NCI-H187 (cell line): ENCODE measurements at regions not wholly inside any gene's neighbourhood (a gene's known extent, or its start where the extent isn't known, plus 50 kb on each side); places are given as distances from the start of the nearest gene placed in this dataset.
"Not testable (repeated sequence)": the region's sequence is repeated elsewhere in the genome, so short reads cannot be mapped to it uniquely, and the experiment has no call there.

Experiments
- DNase-seq, 2 experiments: peaks; one replicate each; lab custom pipeline; 2025; lab: John Stamatoyannopoulos, UW

DNA sequence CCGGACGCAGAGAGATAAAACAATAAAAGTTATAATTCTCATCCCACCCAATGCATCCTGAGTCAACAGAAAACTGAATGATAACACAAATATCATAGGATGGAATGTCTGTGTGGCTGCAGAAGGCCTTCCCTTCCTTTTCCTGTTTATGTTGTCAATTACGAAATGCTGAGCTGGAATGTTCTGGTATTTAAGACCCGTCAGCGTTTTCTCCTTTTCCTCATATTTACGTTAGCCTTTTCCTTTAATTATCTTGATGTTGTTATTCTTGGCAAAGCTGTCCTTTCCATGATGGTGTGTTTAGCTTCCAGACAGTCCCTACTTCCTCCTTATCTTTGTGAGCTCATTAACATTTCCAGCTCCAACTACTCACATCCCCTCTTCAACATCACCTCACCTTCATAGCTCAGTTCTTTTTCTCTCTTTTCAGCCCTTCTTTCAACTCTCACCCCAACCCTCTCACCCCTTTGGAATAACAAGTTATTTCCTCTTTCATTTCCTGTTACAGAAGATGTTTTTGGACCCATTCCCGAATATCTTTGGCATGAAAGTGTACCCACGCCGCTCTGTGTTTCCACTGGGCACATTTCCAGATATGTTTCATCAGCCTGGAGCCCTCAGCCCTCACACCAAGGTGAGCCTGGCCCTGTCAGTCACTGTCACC, 221.6 kb downstream of the NR2F1-AS1 start:
- no peak for DNase-seq

DNA sequence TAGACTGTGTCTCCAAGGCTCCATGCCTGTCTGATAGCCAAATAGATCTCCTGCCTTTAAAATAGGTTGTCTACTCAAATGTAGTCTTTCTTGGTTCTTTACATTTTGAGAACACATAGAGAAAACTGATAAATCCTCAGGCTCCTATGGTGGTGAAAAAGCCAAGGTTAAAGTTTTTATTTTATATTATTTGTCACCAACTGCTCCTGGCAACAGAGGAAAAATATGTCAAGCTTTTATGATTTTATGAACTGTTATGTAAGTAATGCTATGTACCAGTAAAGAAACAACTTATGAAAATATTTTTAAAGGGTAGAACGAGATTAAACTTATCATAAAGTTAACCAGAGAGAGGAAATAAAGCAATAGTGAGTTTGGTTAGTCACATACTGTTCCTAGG, 222.8 kb downstream of the NR2F1-AS1 start:
- DNase-seq: no peak

DNA sequence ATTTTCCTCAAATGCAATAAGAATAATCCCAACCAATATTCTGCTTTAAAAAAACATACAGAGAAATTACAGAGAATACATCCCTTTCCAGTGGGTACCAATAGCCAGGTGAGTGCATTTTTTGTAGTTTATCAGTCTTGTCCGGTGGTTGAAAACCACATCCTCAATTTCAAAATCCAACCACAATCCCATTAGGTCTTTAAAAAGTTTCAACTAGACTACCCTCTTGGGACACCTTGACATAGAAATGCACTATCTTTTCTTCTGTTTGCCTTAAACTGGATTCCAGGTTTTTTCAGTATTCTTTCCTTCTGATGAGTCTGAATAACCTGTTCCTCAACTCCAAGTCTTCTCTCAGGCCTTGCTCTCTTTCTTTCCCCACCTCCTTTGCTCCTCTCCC, 223.3 kb downstream of the NR2F1-AS1 start:
- no peak for DNase-seq

DNA sequence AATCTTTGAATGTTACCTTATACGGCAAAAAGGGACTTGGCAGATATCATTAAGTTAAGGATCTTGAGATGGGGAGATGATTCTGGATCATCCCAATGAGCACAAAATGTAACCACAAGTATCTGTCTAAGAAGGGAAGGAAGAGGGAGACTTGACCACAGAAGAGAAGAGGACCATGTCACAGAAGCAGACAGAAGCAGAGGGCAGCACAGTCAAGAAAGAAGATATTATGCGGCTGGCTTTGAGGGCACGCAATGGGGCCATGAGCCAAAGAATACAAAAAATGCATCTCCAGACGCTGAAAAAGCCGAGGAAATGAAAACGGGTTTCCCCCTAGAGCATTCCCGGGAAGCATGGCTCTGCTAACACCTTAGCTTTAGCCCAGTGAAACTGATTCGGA, 225.3 kb downstream of the NR2F1-AS1 start:
- DNase-seq: no peak

DNA sequence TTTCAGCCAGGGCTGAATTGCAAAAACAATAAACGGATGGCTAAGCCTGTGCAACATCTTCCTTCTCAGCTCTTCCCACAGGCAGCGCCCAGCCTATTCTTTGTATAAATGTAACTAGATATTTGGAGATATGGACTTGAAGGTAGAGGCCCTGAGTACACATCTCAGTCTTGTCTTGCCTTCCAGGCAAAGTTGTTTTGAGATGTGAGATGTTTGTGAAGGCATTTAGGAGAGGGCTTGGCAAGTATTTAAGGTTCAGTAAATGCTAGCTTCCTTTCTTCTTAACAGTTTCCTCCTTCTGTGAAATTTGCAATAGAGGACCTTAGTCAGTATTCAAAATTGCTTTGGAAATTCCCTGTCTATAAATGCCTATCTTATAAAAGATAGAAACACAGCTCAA, 228.8 kb downstream of the NR2F1-AS1 start:
- no peak for DNase-seq

DNA sequence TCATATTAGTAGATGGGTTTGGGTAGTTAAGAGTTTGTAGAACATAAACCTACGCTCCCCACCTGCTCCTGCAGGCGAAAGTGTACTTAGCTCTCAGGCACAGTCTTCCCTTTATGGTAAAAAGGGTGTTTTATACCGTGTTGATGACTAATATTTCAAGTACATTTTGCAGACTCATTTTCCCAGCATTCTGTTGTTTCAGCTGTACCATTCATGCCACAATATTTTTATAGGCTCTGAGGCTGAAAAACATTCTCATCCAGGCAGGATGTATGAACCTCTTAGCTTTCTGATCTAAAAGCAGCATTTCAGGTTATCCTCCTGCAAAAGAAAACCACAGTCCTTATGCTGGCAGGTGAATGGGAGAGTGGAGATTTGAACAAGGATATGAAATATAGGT, 231.4 kb downstream of the NR2F1-AS1 start:
- peak in 1 of 2 experiments; percentile 8 for DNase-seq

DNA sequence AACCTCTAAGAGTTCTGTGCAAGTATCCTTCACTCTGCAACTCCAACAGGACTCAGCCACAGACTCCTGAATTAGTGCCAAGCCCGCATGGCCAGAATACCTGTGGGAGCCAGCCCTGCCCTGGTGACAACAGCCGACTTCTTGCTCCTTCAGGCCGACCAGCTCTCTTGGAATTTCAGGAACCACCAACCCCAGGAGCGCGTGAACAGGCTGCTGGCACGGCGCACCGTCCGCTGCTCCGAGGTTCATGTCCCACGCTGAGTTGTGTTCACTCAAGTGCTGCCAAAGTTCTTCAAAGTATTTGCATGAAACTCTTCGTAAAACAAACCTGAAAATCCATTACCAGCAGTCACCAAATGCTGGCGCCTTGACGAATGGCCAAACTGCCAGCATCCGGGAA, 232.8 kb downstream of the NR2F1-AS1 start:
- no peak for DNase-seq

DNA sequence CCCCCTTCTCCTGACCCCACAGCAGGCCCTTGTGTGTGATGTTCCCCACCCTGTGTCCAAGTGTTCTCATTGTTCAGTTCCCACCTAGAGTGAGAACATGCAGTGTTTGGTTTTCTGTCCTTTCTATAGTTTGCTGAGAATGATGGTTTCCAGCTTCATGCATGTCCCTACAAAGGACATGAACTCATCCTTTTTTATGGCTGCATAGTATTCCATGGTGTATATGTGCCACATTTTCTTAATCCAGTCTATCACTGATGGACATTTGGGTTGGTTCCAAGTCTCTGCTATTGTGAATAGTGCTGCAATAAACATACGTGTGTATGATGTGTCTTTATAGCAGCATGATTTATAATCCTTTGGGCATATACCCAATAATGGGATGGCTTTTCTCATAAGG, 234.2 kb downstream of the NR2F1-AS1 start:
- DNase-seq: not testable (repeated sequence)

DNA sequence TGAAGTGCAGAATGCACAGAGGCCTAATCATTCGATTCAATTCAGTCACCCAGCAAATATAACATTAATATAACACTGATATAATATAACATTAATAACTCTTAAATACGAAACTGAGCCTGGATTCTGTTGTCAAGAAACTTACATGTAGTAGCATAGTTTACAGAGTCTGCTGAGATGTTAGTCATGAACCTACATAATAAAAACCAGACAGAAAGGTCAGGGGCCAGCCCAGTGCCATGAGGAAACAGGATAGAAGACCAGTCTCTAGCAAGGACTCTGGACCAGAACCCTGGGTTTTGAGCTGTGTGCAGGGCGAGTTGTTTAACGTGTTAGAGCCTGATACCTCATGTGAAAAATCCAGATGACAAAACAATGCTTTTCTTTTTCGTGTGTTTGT, 234.7 kb downstream of the NR2F1-AS1 start:
- DNase-seq: no peak

DNA sequence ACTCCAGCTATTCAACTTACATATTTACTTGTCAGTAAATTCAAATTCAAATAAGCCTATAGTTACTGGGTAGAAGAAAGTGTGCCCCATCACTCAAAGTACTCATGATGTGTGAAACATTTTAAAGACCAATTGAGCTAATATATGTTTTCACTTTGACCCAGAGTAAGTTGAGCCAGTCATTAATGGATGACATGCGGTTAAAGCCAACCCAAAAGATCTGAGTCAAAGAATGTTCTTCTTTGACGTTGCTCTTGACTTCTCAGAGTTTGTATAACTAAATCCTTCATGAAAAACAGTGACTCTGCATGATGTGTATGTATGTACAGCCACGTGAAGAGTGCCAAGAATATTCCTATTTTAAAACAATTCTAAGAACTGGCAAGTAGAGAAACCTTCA, 237.4 kb downstream of the NR2F1-AS1 start:
- DNase-seq: no peak

DNA sequence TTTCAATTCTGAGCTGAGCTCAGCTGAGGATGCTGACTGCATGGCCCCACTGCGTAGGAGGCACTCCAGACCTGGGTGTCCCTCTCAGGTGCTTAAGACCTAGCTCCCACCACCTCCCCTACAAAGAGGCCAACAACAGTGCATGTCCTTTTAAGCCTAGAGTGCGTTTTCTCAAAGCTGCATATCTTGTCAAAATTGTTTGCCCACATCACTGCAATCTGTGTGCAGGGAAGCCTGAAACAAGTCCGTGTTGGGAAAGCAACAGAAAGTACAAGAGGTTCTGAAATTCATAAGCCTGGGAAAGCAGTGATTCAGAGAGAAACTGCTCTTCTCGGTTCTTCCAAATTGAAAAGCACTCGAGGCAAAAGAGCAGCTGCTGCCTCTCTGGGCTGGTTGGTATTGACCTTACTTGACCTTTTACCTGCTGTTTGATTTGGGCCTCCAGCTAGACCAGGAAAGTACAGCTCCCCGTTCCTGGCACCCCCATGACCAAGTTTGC, 238.4 kb downstream of the NR2F1-AS1 start:
- no peak for DNase-seq

DNA sequence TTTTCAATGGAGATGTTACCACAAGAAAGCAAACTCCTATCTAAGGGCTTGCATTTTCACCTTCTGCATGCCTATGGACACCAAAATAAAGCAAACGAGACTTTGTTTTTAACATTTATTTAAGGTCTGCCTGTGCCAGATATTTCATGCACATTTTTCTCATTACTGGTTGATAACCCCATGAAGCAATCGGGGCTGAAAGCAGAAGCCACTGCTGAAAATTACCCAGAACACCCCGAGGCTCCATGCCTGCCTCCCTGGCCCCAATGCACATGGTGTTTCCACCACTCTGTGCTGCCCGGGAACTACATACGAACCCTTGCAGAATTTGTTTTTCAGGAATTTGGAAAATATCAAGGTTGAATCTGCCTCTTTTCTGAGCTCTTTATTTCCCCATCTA, 240.1 kb downstream of the NR2F1-AS1 start:
- DNase-seq: no peak

DNA sequence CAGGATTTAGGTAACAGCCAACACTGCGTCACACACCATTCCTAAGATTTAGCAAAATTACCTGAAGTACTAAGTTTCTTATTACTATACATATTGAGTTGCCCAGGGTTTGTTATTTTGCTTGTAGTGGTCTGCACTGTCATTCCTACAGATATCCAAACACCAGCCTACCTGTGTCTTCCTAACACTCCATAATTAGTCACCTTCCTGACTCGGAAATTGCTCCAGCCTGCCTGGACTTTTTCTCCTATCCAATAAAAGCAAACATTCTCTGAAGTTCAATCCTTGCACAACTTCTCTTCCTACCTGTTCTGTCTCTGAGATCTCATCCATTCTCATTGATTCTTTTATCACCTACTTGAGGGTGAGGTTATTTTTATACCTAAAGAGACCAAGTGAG, 243.9 kb downstream of the NR2F1-AS1 start:
- no peak for DNase-seq

DNA sequence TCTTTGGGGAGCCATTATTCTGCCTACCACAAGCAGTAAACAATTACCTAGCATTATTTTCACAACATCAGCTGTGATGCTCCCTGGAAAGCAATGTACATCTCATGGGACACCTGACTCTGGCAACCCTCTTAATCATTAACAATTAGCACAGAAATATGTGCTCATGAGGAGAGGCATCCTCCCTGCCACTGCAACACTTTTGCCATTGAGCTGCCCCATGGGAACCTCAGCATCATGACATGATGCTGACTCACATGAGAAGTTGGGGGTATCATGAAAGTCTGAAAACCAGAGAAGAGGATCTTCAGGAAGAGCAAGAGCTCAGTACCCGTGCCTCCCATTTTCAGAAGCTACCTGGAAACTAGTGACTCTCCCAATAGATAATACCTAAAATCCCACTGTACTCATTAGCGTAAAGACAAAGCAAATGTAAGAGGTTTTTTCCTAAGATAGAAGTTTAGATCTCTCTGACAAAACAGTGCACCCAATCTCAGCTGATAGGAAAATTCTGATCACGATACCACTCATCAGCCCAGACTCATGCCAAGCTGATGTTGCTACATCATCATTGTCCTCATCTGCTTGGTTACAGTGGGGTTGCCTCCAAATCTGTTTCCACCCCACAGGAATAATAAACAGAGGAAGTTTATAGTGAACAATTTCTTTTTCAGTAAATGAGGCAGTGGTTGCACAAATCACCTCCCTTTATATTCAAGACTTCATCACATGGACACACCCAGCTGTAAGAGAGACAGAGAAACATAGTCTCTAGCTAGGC, 244.5 kb downstream of the NR2F1-AS1 start:
- no peak for DNase-seq

DNA sequence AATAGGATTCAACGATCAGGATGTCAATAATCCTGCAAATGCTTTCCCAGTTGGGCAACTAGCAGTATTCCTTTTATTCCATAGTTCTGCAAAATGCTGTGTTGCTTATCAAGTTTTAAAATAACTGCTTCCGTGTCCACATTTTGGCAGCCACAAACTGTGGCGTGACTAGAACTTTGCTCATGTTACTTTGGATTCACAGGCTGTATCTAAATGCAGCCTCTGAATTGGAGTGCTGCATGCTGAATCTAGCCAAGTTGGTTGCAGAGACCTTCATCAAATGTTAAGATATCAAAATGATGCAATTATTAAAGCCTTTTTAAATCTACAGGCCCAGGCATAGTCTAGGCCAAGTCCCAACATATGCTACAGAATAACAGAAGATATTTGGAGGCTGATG, 249.2 kb downstream of the NR2F1-AS1 start:
- no peak for DNase-seq

DNA sequence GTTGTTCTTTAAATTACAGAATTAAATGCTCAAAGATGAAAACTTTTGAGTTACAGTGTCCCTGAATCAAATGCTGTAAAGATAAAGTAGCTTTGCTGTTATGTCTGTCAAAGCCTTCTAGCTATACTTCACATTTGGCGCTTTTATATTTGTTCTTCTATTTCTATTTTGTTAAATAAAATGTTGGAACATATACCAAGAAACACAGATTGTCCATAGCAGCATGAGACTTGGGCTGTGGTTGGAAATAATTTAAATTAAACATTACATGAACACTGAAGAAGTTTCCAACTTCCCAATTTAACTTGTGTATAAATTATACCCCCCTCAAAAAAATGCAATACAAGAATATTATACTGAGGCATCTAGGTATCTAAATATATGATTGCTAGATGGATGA, 249.8 kb downstream of the NR2F1-AS1 start:
- DNase-seq: no peak

DNA sequence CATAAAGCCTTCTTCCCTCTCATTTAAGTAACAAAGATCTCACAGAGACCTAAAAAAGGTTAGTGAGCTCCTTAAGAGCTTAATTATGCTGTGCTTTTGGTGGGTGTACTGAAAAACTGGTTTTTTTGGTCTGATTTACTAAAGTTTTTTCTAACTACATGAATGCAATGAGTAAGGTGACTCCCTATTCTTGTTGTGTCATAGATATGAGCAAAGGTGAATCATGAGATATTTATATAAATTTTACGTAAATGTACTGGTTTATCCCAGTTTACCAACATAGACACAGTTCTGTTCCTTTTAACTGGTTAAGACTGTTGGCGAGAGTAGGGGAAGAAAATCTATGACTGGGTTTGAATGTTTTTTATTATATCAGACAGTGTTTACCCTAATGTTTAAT, 250.5 kb downstream of the NR2F1-AS1 start:
- DNase-seq: no peak

DNA sequence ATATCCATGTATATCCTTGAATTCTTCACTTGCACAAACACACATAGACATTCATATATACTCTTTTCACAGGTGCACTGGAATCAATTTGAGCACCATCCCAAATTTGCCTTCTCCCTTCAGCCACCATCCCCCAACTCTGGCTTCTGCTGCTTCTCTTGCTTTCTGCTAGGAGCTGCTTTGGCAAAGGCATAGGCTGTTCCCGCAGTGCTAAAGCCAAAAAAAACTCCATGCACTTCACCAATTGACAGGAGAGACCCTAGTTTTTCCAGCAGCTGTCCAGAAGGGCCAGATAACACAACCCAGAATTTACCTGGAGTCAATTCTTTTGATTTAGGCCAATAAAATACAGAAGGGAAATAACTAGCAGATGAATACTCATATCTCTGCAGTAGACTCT, 251.3 kb downstream of the NR2F1-AS1 start:
- DNase-seq: no peak

DNA sequence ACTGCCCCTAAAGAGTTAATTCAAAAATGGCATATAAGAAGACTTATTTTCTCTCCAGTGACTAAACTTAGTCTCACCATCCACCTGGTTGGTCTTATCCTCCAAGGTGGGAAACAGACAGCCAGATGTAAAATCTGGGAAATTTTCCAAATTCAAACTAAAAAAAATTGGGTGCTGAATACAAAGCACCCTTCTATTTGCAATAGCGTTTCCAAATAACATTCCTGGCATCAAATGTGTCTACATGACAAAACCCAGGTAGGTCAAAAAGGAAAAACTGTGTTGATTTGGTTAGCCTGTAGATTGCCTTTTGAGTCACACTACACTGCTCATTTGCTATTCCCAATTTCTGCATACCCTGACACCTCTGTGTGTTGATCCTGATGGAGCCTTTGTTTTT, 252.2 kb downstream of the NR2F1-AS1 start:
- DNase-seq: no peak

DNA sequence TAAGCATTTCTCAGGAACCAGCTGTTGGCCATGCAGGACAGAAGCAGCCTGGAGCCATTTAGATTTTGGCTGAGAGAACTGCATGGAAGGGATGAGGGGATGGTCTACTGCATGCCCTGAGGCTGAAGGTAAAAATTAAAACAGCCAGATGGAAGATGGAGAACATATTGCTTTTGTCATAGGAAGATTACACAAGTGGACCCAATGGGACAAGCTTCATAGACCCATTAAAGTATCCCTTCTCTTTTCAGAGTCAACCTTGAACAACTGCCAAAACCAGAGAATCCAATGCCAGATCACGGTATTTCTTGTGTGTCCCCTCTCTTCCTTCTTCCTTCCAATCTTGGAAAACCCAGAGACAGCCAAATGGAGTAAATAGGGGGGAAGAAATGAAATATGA, 253.4 kb downstream of the NR2F1-AS1 start:
- no peak for DNase-seq

DNA sequence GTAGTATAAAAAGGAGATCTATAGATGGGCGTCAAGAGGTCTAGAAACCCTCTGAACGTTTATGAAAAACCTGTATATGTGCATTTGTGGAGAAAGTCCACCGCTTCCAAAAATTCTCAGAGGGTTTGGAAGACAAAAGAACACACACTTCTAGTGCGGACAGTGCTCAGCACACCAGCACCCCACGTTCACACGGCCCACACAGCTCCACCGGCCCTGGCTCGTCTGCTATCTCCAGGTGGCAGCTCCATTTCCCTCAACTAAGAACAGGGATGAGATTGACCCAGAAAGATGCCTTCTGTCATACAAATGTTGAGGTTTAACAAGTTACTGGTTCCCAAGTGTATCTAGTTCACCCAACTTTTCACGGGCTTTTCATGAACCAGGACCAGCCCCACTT, 255.1 kb downstream of the NR2F1-AS1 start:
- DNase-seq: no peak

DNA sequence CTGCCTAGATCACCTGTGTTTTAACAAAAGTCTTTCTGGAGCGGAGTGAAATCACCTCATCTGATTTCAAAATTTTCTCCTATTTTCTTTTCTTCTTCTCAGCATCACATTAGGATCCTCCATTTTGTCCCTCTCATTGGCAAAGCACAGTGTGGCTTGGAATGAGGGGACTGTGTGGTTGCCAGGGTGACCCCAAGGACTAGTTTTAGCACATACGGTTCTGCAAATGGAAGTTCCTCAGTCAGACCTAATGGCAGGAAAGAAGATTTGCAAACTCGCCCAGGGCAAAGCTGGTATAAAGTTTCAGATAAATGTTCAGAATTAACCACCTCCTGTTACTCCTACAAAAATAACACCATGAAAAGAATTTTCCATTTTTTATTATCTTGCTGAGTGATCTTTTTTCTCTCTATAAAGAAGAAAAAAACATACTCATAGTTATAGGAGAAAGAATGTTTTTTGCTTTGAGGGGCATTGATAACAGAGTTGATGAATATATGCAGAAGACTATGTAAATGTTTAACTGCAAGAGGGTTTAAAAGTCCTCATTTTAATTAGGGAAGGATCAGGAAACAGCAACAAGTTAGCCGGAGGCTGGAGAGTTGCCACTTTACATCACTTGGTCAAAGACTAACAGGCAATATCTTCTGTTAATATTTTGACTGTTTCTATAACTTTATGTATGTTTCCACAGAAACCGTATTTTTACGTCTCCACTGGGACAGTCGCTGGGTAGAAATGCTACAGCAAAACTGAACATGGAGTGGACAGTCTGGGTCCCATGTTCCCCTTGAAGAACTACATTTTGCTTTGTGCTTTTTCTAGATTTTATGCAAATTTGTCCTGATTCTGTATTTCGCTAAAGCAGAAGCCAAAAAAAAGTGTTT, 257.8 kb downstream of the NR2F1-AS1 start:
- DNase-seq: no peak
